ENCODE measurements at regions not wholly inside any gene's neighbourhood (a gene's known extent, or its start where the extent isn't known, plus 50 kb on each side); places are given as distances from the start of the nearest gene placed in this dataset.
A peak's percentile ranks its signal among the peaks of the same experiment; 100 is the strongest.

DNA sequence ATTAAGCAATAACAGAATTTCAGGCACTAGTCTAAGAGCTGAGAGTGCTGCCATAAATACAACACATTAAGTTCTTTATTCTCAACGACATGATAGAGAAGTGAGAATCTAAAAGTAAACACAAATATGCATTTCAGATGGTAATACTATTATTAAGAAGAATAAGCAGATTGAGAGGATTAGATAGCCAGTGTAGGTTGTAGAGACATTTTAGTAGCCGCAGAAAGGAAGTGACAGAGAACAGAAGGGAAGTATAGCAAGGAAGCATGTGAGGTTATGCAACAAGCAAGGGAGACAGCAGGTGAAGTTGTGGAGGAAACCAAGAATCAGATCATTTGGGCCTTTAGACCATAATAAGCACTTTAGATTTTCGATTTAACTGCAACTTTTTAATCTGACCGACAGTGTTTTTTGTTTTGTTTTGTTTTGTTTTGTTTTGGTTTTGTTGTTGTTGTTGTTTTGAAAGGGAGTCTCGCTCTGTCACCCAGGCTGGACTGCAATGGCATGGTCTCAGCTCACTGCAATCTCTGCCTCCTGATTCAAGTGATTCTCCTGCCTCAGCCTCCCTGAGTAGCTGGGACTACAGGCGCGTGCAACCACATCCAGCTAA is 737.0 kb upstream of the ADGRB3 start (continued):
- TF ChIP-seq, protein P1, sequence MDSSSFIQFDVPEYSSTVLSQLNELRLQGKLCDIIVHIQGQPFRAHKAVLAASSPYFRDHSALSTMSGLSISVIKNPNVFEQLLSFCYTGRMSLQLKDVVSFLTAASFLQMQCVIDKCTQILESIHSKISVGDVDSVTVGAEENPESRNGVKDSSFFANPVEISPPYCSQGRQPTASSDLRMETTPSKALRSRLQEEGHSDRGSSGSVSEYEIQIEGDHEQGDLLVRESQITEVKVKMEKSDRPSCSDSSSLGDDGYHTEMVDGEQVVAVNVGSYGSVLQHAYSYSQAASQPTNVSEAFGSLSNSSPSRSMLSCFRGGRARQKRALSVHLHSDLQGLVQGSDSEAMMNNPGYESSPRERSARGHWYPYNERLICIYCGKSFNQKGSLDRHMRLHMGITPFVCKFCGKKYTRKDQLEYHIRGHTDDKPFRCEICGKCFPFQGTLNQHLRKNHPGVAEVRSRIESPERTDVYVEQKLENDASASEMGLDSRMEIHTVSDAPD (CRISPR knock-in tag; IDR thresholded peaks at IDR 0.05): no peak
- no peak for TF ChIP-seq ZSCAN32 (CRISPR knock-in tag; IDR thresholded peaks at IDR 0.05)
- TF ChIP-seq, protein P2, sequence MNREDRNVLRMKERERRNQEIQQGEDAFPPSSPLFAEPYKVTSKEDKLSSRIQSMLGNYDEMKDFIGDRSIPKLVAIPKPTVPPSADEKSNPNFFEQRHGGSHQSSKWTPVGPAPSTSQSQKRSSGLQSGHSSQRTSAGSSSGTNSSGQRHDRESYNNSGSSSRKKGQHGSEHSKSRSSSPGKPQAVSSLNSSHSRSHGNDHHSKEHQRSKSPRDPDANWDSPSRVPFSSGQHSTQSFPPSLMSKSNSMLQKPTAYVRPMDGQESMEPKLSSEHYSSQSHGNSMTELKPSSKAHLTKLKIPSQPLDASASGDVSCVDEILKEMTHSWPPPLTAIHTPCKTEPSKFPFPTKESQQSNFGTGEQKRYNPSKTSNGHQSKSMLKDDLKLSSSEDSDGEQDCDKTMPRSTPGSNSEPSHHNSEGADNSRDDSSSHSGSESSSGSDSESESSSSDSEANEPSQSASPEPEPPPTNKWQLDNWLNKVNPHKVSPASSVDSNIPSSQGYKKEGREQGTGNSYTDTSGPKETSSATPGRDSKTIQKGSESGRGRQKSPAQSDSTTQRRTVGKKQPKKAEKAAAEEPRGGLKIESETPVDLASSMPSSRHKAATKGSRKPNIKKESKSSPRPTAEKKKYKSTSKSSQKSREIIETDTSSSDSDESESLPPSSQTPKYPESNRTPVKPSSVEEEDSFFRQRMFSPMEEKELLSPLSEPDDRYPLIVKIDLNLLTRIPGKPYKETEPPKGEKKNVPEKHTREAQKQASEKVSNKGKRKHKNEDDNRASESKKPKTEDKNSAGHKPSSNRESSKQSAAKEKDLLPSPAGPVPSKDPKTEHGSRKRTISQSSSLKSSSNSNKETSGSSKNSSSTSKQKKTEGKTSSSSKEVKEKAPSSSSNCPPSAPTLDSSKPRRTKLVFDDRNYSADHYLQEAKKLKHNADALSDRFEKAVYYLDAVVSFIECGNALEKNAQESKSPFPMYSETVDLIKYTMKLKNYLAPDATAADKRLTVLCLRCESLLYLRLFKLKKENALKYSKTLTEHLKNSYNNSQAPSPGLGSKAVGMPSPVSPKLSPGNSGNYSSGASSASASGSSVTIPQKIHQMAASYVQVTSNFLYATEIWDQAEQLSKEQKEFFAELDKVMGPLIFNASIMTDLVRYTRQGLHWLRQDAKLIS (CRISPR knock-in tag; IDR thresholded peaks at IDR 0.05): no peak
- TF ChIP-seq ZNF830 (CRISPR knock-in tag; IDR thresholded peaks at IDR 0.05): no peak
- TF ChIP-seq ATF7 (IDR thresholded peaks at IDR 0.05): peak; percentile 28; the same call in 1 of the 2 replicates
- 0 out of 2 replicates have a peak, but pooled peaks have one; percentile 39 for TF ChIP-seq GTF2A2 (tag; IDR thresholded peaks at IDR 0.05)
- TF ChIP-seq PTTG1 (tag; IDR thresholded peaks at IDR 0.05; ENCODE audit: low read depth): peak; percentile 43; the same call in 1 of the 2 replicates
- TF ChIP-seq ETV6 (IDR thresholded peaks at IDR 0.05; ENCODE audit: borderline replicate concordance in 1 of 2, low read depth in 2 of 2, low read length in 1 of 2): peak; percentile 43 to 60; a peak in 1 of 4 replicates
- no peak for TF ChIP-seq ETV6 (CRISPR knock-in tag; IDR thresholded peaks at IDR 0.05; ENCODE audit: borderline replicate concordance)
- TF ChIP-seq, protein P3, sequence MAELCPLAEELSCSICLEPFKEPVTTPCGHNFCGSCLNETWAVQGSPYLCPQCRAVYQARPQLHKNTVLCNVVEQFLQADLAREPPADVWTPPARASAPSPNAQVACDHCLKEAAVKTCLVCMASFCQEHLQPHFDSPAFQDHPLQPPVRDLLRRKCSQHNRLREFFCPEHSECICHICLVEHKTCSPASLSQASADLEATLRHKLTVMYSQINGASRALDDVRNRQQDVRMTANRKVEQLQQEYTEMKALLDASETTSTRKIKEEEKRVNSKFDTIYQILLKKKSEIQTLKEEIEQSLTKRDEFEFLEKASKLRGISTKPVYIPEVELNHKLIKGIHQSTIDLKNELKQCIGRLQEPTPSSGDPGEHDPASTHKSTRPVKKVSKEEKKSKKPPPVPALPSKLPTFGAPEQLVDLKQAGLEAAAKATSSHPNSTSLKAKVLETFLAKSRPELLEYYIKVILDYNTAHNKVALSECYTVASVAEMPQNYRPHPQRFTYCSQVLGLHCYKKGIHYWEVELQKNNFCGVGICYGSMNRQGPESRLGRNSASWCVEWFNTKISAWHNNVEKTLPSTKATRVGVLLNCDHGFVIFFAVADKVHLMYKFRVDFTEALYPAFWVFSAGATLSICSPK (IDR thresholded peaks at IDR 0.05; ENCODE audit: borderline replicate concordance): no peak
- no peak for TF ChIP-seq NFATC3 (IDR thresholded peaks at IDR 0.05)
- TF ChIP-seq SMARCA4 (IDR thresholded peaks at IDR 0.05): peak; percentile 46; the same call in 1 of the 2 replicates
- TF ChIP-seq, protein P4, sequence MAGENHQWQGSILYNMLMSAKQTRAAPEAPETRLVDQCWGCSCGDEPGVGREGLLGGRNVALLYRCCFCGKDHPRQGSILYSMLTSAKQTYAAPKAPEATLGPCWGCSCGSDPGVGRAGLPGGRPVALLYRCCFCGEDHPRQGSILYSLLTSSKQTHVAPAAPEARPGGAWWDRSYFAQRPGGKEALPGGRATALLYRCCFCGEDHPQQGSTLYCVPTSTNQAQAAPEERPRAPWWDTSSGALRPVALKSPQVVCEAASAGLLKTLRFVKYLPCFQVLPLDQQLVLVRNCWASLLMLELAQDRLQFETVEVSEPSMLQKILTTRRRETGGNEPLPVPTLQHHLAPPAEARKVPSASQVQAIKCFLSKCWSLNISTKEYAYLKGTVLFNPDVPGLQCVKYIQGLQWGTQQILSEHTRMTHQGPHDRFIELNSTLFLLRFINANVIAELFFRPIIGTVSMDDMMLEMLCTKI (IDR thresholded peaks at IDR 0.05; ENCODE audit: partially characterized antibody): no peak
- TF ChIP-seq POLR2B (IDR thresholded peaks at IDR 0.05; ENCODE audit: low read depth, partially characterized antibody): no peak
- no peak for TF ChIP-seq TGIF2 (CRISPR knock-in tag; IDR thresholded peaks at IDR 0.05)
- TF ChIP-seq ZNF134 (CRISPR knock-in tag; conservative IDR thresholded peaks at IDR 0.05): no peak
- TF ChIP-seq NR2C1 (IDR thresholded peaks at IDR 0.05): 0 out of 2 replicates have a peak, but pooled peaks have one; percentile 14
- TF ChIP-seq NR2C1 (tag; IDR thresholded peaks at IDR 0.05): no peak
- no peak for TF ChIP-seq TEAD1 (CRISPR knock-in tag; IDR thresholded peaks at IDR 0.05)
- TF ChIP-seq, protein P5, sequence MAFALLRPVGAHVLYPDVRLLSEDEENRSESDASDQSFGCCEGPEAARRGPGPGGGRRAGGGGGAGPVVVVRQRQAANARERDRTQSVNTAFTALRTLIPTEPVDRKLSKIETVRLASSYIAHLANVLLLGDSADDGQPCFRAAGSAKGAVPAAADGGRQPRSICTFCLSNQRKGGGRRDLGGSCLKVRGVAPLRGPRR (CRISPR knock-in tag; IDR thresholded peaks at IDR 0.05): no peak
- TF ChIP-seq ZNF583 (CRISPR knock-in tag; IDR thresholded peaks at IDR 0.05): no peak
- no peak for TF ChIP-seq ADNP (tag; IDR thresholded peaks at IDR 0.05)

Data from K562 (cell line).